ENCODE measurements at regions not wholly inside any gene's neighbourhood (a gene's known extent, or its start where the extent isn't known, plus 50 kb on each side); places are given as distances from the start of the nearest gene placed in this dataset.
A peak's percentile ranks its signal among the peaks of the same experiment; 100 is the strongest.

- Mint-ChIP-seq H3K36me3 (ENCODE audit: low read depth) (no peaks in the 10 kb centered on the region), H3K4me3 (no peak overlapping the region), H3K4me1 (peaks cover 26% of the 10 kb centered on the region), H3K27me3 (ENCODE audit: insufficient read depth, low read depth, poor library complexity) (peaks cover 4% of the 10 kb centered on the region), H3K27ac (no peak overlapping the region), H3K9me3 (no peaks in the 10 kb centered on the region)
- no peaks in the 10 kb centered on the region for H3K27me3 ChIP-seq (ENCODE audit: insufficient read depth)
- H3K27ac ChIP-seq (ENCODE audit: low read depth), result no peak overlapping the region
- H3K79me2 ChIP-seq (replicated peaks; ENCODE audit: insufficient read depth), result no peaks in the 10 kb centered on the region
- ATAC-seq (no peak), DNase-seq (ENCODE audit: low spot score) (no peak)
- H3K4me2 ChIP-seq, result peak overlapping the region; percentile 67
- H3K4me3 ChIP-seq, result no peak overlapping the region
- no peaks in the 10 kb centered on the region for H4K20me1 ChIP-seq (replicated peaks; ENCODE audit: insufficient read depth)
- peak overlapping the region; percentile 92 for H2AFZ ChIP-seq
- no peak for TF ChIP-seq POLR2AphosphoS5 (IDR thresholded peaks at IDR 0.05; ENCODE audit: low read depth)
- TF ChIP-seq EZH2 (IDR thresholded peaks at IDR 0.05; ENCODE audit: low read depth, unreplicated experiment), result no peak
- TF ChIP-seq ZNF462 (CRISPR knock-in tag; IDR thresholded peaks at IDR 0.05), result no peak
- no peak for TF ChIP-seq EZH2phosphoT487 (IDR thresholded peaks at IDR 0.05; ENCODE audit: unreplicated experiment)
- TF ChIP-seq ZNF331 (CRISPR knock-in tag; IDR thresholded peaks at IDR 0.05; ENCODE audit: low read depth), result no peak
- no peak for TF ChIP-seq JUNB (IDR thresholded peaks at IDR 0.05; ENCODE audit: unreplicated experiment)
- no peaks in the 10 kb centered on the region for H3F3A ChIP-seq (replicated peaks; ENCODE audit: low read depth)
- no peaks in the 10 kb centered on the region for H3K36me3 ChIP-seq (ENCODE audit: insufficient read depth)
- 0 out of 2 replicates have a peak, but pooled peaks cover 5% of the 10 kb centered on the region for H3K9me2 ChIP-seq (ENCODE audit: insufficient read depth)
- peaks cover 9% of the 10 kb centered on the region for H3K4me1 ChIP-seq (ENCODE audit: insufficient read depth)
Measured at GRCh38 chr11:120017582-120018150, 120.2 kb downstream of the TRIM29 start.
